22Rv1 (cell line): ENCODE measurements at regions not wholly inside any gene's neighbourhood (a gene's known extent, or its start where the extent isn't known, plus 50 kb on each side); places are given as distances from the start of the nearest gene placed in this dataset.

ENCODE experiments used
- H3K27ac ChIP-seq: fragments of 450-650 bp; 2 replicates; pipeline ENCODE4 v1.5.1; 2017
- ZFX ChIP-seq: fragments of 450-650 bp; IDR thresholded peaks from 2 replicates; pipeline ENCODE4 v1.6.1; 2017; ENCODE audit warnings: antibody characterized with exemption, borderline replicate concordance
- TF ChIP-seq, protein P1 (sequence below): fragments of 450-650 bp; IDR thresholded peaks from 2 replicates; pipeline ENCODE4 v1.5.1; 2017; ENCODE audit warnings: mild to moderate bottlenecking

GRCh38 chr11:69953356-69953755 is 124.8 kb upstream of the ANO1 start:
- TF ChIP-seq ZFX = no peak
- TF ChIP-seq, protein P1, sequence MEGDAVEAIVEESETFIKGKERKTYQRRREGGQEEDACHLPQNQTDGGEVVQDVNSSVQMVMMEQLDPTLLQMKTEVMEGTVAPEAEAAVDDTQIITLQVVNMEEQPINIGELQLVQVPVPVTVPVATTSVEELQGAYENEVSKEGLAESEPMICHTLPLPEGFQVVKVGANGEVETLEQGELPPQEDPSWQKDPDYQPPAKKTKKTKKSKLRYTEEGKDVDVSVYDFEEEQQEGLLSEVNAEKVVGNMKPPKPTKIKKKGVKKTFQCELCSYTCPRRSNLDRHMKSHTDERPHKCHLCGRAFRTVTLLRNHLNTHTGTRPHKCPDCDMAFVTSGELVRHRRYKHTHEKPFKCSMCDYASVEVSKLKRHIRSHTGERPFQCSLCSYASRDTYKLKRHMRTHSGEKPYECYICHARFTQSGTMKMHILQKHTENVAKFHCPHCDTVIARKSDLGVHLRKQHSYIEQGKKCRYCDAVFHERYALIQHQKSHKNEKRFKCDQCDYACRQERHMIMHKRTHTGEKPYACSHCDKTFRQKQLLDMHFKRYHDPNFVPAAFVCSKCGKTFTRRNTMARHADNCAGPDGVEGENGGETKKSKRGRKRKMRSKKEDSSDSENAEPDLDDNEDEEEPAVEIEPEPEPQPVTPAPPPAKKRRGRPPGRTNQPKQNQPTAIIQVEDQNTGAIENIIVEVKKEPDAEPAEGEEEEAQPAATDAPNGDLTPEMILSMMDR = no peak
- no peak overlapping the region for H3K27ac ChIP-seq

GRCh38 chr11:69954756-69955155 is 123.4 kb upstream of the ANO1 start:
- H3K27ac ChIP-seq = no peak overlapping the region
- TF ChIP-seq, protein P1 = no peak
- no peak for TF ChIP-seq ZFX

DNA sequence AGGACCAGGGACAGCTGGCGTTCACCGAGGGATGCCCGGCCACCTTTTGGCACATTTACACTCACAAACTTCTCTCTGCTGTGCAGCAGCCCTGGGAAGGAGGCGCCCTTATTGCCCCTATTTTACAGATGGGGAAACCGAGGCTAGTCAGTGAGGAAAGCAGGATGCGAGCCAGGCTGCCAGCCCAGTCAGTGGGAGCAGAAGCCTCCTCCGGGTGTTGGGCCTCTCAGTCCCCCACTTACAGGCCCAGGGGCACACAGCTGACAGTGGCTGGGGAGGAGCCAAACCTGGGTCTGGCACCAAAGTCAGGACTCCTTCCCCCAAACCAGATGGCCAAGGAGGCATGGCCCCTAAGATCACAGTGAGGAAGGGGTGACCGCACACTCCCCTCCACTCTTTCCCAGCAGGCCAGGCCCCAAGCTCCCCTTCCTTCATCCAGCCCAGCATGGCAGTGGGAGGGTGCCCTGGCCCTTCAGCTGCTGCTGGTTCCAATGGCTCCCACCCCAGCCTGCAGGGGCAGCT is 121.4 kb upstream of the ANO1 start:
- TF ChIP-seq, protein P1 = no peak
- no peak for TF ChIP-seq ZFX
- H3K27ac ChIP-seq = no peak overlapping the region

DNA sequence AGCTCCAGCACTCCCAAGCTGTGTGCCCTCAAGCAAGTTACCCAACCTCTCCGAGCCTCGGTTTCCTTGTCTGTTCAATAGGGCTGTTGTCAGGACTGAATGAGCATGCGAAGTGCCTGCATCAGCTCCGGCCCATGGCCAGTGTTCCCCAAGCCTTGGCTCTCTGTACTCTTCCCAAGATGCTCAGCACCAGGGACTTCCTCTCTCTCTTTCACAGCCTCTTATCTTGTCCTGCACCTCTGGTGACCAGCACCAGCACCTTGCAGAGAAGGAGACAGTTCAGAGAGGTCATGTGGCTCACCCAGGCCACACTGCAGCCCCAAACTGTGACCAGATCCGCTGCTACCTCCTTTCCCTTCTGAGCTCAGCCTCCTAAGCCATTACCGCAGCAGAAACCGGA is 120.3 kb upstream of the ANO1 start:
- H3K27ac ChIP-seq = no peak overlapping the region

DNA sequence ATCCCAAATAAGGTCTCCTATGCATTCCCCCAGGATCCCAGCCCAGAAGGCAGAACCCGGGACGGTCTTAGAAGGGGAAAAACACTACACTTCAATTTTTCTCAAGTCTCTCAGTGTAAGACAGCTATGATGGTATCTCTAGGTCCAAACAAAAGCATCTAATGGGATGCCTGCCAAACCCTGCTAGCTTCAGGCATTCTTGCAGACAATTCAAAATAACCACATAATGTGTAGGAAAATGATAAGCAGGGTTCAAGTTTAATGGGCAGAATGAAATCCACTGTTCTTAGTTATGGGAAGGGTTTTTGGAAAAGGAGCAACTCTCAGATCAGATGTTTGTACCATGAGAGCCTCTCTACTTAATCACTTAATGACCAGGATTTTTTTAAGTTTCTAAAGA is 119.8 kb upstream of the ANO1 start:
- TF ChIP-seq, protein P1 = no peak
- no peak for TF ChIP-seq ZFX
- H3K27ac ChIP-seq = no peak overlapping the region

More for the DNA sequence above, 120.3 kb upstream of the ANO1 start:
- TF ChIP-seq ZFX = no peak
- TF ChIP-seq, protein P1 = no peak

GRCh38 chr11:69959461-69959860 is 118.7 kb upstream of the ANO1 start:
- no peak overlapping the region for H3K27ac ChIP-seq
- TF ChIP-seq, protein P1 = no peak
- no peak for TF ChIP-seq ZFX

- TF ChIP-seq, protein P1 = no peak
- TF ChIP-seq ZFX = no peak
- no peak overlapping the region for H3K27ac ChIP-seq
Measured at GRCh38 chr11:69961738-69962137, 116.4 kb upstream of the ANO1 start.
